ENCODE measurements at regions not wholly inside any gene's neighbourhood (a gene's known extent, or its start where the extent isn't known, plus 50 kb on each side); places are given as distances from the start of the nearest gene placed in this dataset.

DNA sequence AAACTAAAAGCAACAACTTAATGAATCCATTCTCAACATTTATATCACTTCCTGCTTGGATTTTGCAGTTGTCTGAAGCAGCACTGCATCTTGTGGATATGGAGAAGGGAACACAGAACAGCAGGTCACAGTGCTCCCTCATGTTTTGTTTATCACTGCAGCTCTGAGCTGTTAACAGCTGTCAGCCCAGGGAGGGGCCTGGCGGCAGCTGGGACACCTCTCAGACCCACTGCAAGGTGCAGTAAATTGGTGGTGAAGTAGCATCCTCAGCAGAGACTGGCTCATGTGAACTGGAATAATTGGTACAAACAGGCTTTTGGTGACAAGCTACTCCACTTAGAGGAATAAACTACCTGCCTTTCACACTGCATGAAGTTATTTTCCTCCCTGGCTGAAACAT, 170.4 kb downstream of the LIG4 start:
- TF ChIP-seq POLR2A (IDR thresholded peaks at IDR 0.05) (no peak), CTCF (IDR thresholded peaks at IDR 0.05) (no peak)

Measured in thyroid gland (tissue), 4 donors.